Panc1 (cell line): ENCODE measurements at regions not wholly inside any gene's neighbourhood (a gene's known extent, or its start where the extent isn't known, plus 50 kb on each side); places are given as distances from the start of the nearest gene placed in this dataset.

ENCODE experiments used
- ATAC-seq: fragments of 200-7000 bp; cut with Tn5 transposase; 2 replicates; pipeline ENCODE4 v1.9.1; 2020; ENCODE audit warnings: mild to moderate bottlenecking, moderate library complexity
- BruUV-seq: library from RNA; stranded (reverse); fragments of 400-500 nt; replicated peaks from 2 replicates; lab custom pipeline; 2021; lab: Mats Ljungman, UMichigan
- CTCF ChIA-PET: fragments of 300-600 bp; sonication (Branson Sonifier 250); formaldehyde crosslinking; loops from one replicate; lab custom pipeline; 2022; ENCODE audit warnings: antibody characterized with exemption; lab: Charles Lee
- POLR2A ChIA-PET: fragments of 300-600 bp; sonication (Branson Sonifier 250); formaldehyde crosslinking; loops from one replicate; lab custom pipeline; 2022; ENCODE audit warnings: antibody characterized with exemption; lab: Charles Lee
- DNase-seq: peaks from one replicate; pipeline ENCODE4 v3.0.0-alpha.2; 2010; ENCODE audit warnings: low read depth, low spot score
- H3K27ac ChIP-seq: 2 replicates; pipeline ENCODE4 v1.5.1; 2011; ENCODE audit warnings: mild to moderate bottlenecking, low read length, inconsistent platforms
- H3K27me3 ChIP-seq: fragments of 200-500 bp; sonication (Bioruptor generic); 2 replicates; pipeline ENCODE4 v1.6.0; 2014; ENCODE audit warnings: low read length, inconsistent platforms; ENCODE audit not compliant: control insufficient read depth, insufficient read depth
- H3K36me3 ChIP-seq: fragments of 200-500 bp; sonication (Bioruptor generic); 2 replicates; pipeline ENCODE4 v1.5.1; 2014; ENCODE audit warnings: inconsistent platforms, mild to moderate bottlenecking, low read length, moderate library complexity; ENCODE audit not compliant: control insufficient read depth, insufficient read depth
- H3K4me1 ChIP-seq: 2 replicates; pipeline ENCODE4 v1.5.1; 2011; ENCODE audit warnings: inconsistent platforms, mild to moderate bottlenecking, low read length, moderate library complexity; ENCODE audit not compliant: control insufficient read depth, insufficient read depth
- H3K4me3 ChIP-seq, 2 experiments: 2 replicates each; pipeline ENCODE4 v1.5.1; 2011 to 2012; ENCODE audit warnings: low read depth in 2 of 2, low read length in 2 of 2, mild to moderate bottlenecking in 2 of 2, inconsistent platforms in 1 of 2, moderate library complexity in 1 of 2
- H3K9me3 ChIP-seq: fragments of 200-500 bp; sonication (Bioruptor generic); 2 replicates; pipeline ENCODE4 v1.5.1; 2014; ENCODE audit warnings: low read depth, mild to moderate bottlenecking, inconsistent platforms, low read length, moderate library complexity; ENCODE audit not compliant: control insufficient read depth, insufficient read depth
- CTCF ChIP-seq: fragments of 450-650 bp; IDR thresholded peaks from 2 replicates; pipeline ENCODE4 v1.5.1; 2017; ENCODE audit warnings: mild to moderate bottlenecking
- POLR2AphosphoS5 ChIP-seq: IDR thresholded peaks from 2 replicates; pipeline ENCODE4 v1.6.1; 2012; ENCODE audit warnings: mild to moderate bottlenecking, low read depth, low read length, moderate library complexity
- REST ChIP-seq, 2 experiments: IDR thresholded peaks; 2 replicates each; pipeline ENCODE4 v1.6.1; 2011 to 2012; ENCODE audit warnings: low read depth in 2 of 2, control low read depth in 1 of 2, low read length in 1 of 2, mild to moderate bottlenecking in 1 of 2, moderate library complexity in 1 of 2; ENCODE audit not compliant: insufficient read depth in 1 of 2
- SIN3A ChIP-seq: IDR thresholded peaks from 2 replicates; pipeline ENCODE4 v1.6.1; 2012; ENCODE audit warnings: low read depth, mild to moderate bottlenecking, low read length, moderate library complexity, borderline replicate concordance; ENCODE audit not compliant: insufficient read depth
- TCF7L2 ChIP-seq: IDR thresholded peaks from 2 replicates; pipeline ENCODE4 v1.6.1; 2011; ENCODE audit warnings: mild to moderate bottlenecking, low read depth, low read length, inconsistent platforms
- in situ Hi-C: cut with HindIII; loops from 2 replicates; pipeline ENCODE4 v1.10.0; 2016; ENCODE audit warnings: low sequenced_read_pairs, low pct_unique_long_range_greater_than_20kb
- intact Hi-C: fragments of 100-400 bp; cut with micrococcal nuclease; formaldehyde crosslinking; loops from one replicate; pipeline ENCODE4 v1.10.0; 2022; ENCODE audit not compliant: unreplicated experiment

- Histone ChIP-seq H3K27ac (no peak overlapping the region), H3K4me3 (no peak overlapping the region), H3K27me3 (no peaks in the 10 kb centered on the region), H3K36me3 (no peaks in the 10 kb centered on the region), H3K4me1 (no peaks in the 10 kb centered on the region), H3K9me3 (no peaks in the 10 kb centered on the region)
- ChIA-PET CTCF (no interaction called here), POLR2A (no interaction called here)
- BruUV-seq = no TSS peak
- TF ChIP-seq CTCF (no peak), TCF7L2 (no peak), SIN3A (no peak), POLR2AphosphoS5 (no peak), REST (IDR thresholded peaks at IDR 0.05; ENCODE audit: insufficient read depth in 1 of 2, low read depth in 2 of 2, low read length in 1 of 2) (no peak)
- ATAC-seq = no peak
- intact Hi-C loops = no loop called here
- in situ Hi-C loops = no loop called here
- DNase-seq = no peak
These were observed 1119.8 kb upstream of the TMEM132C start for GRCh38 chr12:127146991-127147718.

GRCh38 chr12:127147724-127148123 is 1119.2 kb upstream of the TMEM132C start:
- TF ChIP-seq SIN3A = no peak
- TF ChIP-seq REST (IDR thresholded peaks at IDR 0.05; ENCODE audit: insufficient read depth in 1 of 2, low read depth in 2 of 2, low read length in 1 of 2) = no peak
- TF ChIP-seq TCF7L2 = no peak
- no peak for TF ChIP-seq POLR2AphosphoS5
- no peak for TF ChIP-seq CTCF
- H3K27me3 ChIP-seq = no peaks in the 10 kb centered on the region
- no peaks in the 10 kb centered on the region for H3K9me3 ChIP-seq
- no peak for DNase-seq
- in situ Hi-C loops = no loop called here
- ATAC-seq = no peak
- BruUV-seq = no TSS peak
- no peak overlapping the region for H3K27ac ChIP-seq
- H3K4me3 ChIP-seq = no peak overlapping the region
- ChIA-PET POLR2A (no interaction called here), CTCF (no interaction called here)
- no peaks in the 10 kb centered on the region for H3K4me1 ChIP-seq
- intact Hi-C loops = no loop called here
- H3K36me3 ChIP-seq = no peaks in the 10 kb centered on the region
